Smooth muscle cell (in vitro differentiated cells): ENCODE measurements at regions not wholly inside any gene's neighbourhood (a gene's known extent, or its start where the extent isn't known, plus 50 kb on each side); places are given as distances from the start of the nearest gene placed in this dataset.

Experiments used
- DNase-seq: peaks from one replicate; lab custom pipeline; 2025; ENCODE audit not compliant: unreplicated experiment; lab: John Stamatoyannopoulos, UW
- H2AFZ ChIP-seq: fragments of 200-600 bp; sonication (generic); 2 replicates; pipeline ENCODE4 v1.6.0; 2016; ENCODE audit warnings: antibody characterized with exemption, low read depth, mild to moderate bottlenecking
- H3F3A ChIP-seq: fragments of 200-600 bp; sonication (generic); 2 replicates; pipeline ENCODE4 v1.6.0; 2017; ENCODE audit warnings: antibody characterized with exemption, low read depth
- H3K27ac ChIP-seq: fragments of 200-600 bp; sonication (generic); 2 replicates; pipeline ENCODE4 v1.5.1; 2016; ENCODE audit warnings: low read depth, mild to moderate bottlenecking
- H3K27me3 ChIP-seq: fragments of 200-600 bp; sonication (generic); 2 replicates; pipeline ENCODE4 v1.6.1; 2016; ENCODE audit warnings: low read depth, mild to moderate bottlenecking
- H3K36me3 ChIP-seq: fragments of 200-600 bp; sonication (generic); 2 replicates; pipeline ENCODE4 v1.5.1; 2016; ENCODE audit warnings: low read depth
- H3K4me1 ChIP-seq: fragments of 200-600 bp; sonication (generic); 2 replicates; pipeline ENCODE4 v1.5.1; 2016; ENCODE audit warnings: low read depth
- H3K4me2 ChIP-seq: fragments of 200-600 bp; sonication (generic); 2 replicates; pipeline ENCODE4 v1.6.0; 2016; ENCODE audit warnings: mild to moderate bottlenecking
- H3K4me3 ChIP-seq: fragments of 200-600 bp; sonication (generic); 2 replicates; pipeline ENCODE4 v1.5.1; 2016; ENCODE audit warnings: mild to moderate bottlenecking
- H3K79me2 ChIP-seq: fragments of 200-600 bp; sonication (generic); 2 replicates; pipeline ENCODE4 v1.6.0; 2016; ENCODE audit warnings: low read depth, mild to moderate bottlenecking
- H3K9ac ChIP-seq: fragments of 200-600 bp; sonication (generic); 2 replicates; pipeline ENCODE4 v1.6.0; 2016; ENCODE audit warnings: low read depth
- H3K9me3 ChIP-seq: fragments of 200-600 bp; sonication (generic); replicated peaks from 2 replicates; pipeline ENCODE4 v1.5.1; 2016; ENCODE audit warnings: low read depth
- H4K20me1 ChIP-seq: fragments of 200-600 bp; sonication (generic); 2 replicates; pipeline ENCODE4 v1.6.0; 2016; ENCODE audit warnings: low read depth
- CTCF ChIP-seq: fragments of 200-600 bp; sonication (generic); IDR thresholded peaks from 2 replicates; pipeline ENCODE4 v1.5.1; 2017; ENCODE audit warnings: borderline replicate concordance, mild to moderate bottlenecking, antibody characterized with exemption; ENCODE audit not compliant: insufficient read depth, poor library complexity, severe bottlenecking
- WGBS: methylation state at CpG from one replicate; pipeline ENCODE4 v1.1.7; 2016; ENCODE audit warnings: low lambda C conversion rate; 5-methylcytosine and 5-hydroxymethylcytosine counted together

GRCh38 chr3:99012051-99012450 lies 110.6 kb upstream of the DCBLD2 start:
- no peak for DNase-seq

GRCh38 chr3:99009851-99010250 lies 108.4 kb upstream of the DCBLD2 start:
- no peak overlapping the region for H3K9ac ChIP-seq
- H3K27me3 ChIP-seq: no peaks in the 10 kb centered on the region
- H3K36me3 ChIP-seq: no peaks in the 10 kb centered on the region
- no peak overlapping the region for H3K4me3 ChIP-seq
- no peak for TF ChIP-seq CTCF
- no peak overlapping the region for H3K4me2 ChIP-seq
- H3K79me2 ChIP-seq: no peaks in the 10 kb centered on the region
- no peak for DNase-seq
- no peaks in the 10 kb centered on the region for H4K20me1 ChIP-seq
- H2AFZ ChIP-seq: no peak overlapping the region
- no peaks in the 10 kb centered on the region for H3K4me1 ChIP-seq
- no peaks in the 10 kb centered on the region for H3F3A ChIP-seq
- no peaks in the 10 kb centered on the region for H3K9me3 ChIP-seq
- no peak overlapping the region for H3K27ac ChIP-seq

More at GRCh38 chr3:99012051-99012450, 110.6 kb upstream of the DCBLD2 start:
- 82% methylated on average over 3 of the region's 3 CpGs for WGBS
- H2AFZ ChIP-seq: no peak overlapping the region
- no peak for TF ChIP-seq CTCF
- H3F3A ChIP-seq: no peaks in the 10 kb centered on the region
- no peak overlapping the region for H3K4me3 ChIP-seq
- no peak overlapping the region for H3K9ac ChIP-seq
- no peaks in the 10 kb centered on the region for H3K36me3 ChIP-seq
- H4K20me1 ChIP-seq: no peaks in the 10 kb centered on the region
- no peaks in the 10 kb centered on the region for H3K79me2 ChIP-seq
- no peak overlapping the region for H3K27ac ChIP-seq
- H3K4me1 ChIP-seq: no peaks in the 10 kb centered on the region
- H3K9me3 ChIP-seq: no peaks in the 10 kb centered on the region
- H3K4me2 ChIP-seq: no peak overlapping the region
- no peaks in the 10 kb centered on the region for H3K27me3 ChIP-seq

- H3K79me2 ChIP-seq: no peaks in the 10 kb centered on the region
- no peak overlapping the region for H3K27ac ChIP-seq
- H3K4me1 ChIP-seq: no peaks in the 10 kb centered on the region
- no peak overlapping the region for H3K4me2 ChIP-seq
- H3K9me3 ChIP-seq: no peaks in the 10 kb centered on the region
- no peak for DNase-seq
- no peaks in the 10 kb centered on the region for H4K20me1 ChIP-seq
- no peaks in the 10 kb centered on the region for H3F3A ChIP-seq
- H3K36me3 ChIP-seq: no peaks in the 10 kb centered on the region
- H2AFZ ChIP-seq: no peak overlapping the region
- no peaks in the 10 kb centered on the region for H3K27me3 ChIP-seq
- H3K9ac ChIP-seq: no peak overlapping the region
- no peak overlapping the region for H3K4me3 ChIP-seq
- TF ChIP-seq CTCF: no peak
Measured at GRCh38 chr3:99006686-99007085, 105.2 kb upstream of the DCBLD2 start.

GRCh38 chr3:98999675-99000074 lies 98.2 kb upstream of the DCBLD2 start:
- H3F3A ChIP-seq: no peaks in the 10 kb centered on the region
- no peak overlapping the region for H3K27ac ChIP-seq
- no peaks in the 10 kb centered on the region for H3K9me3 ChIP-seq
- no peak overlapping the region for H3K4me3 ChIP-seq
- peaks cover 10% of the 10 kb centered on the region for H3K27me3 ChIP-seq
- H2AFZ ChIP-seq: no peak overlapping the region
- no peak overlapping the region for H3K9ac ChIP-seq
- H3K79me2 ChIP-seq: no peaks in the 10 kb centered on the region
- no peaks in the 10 kb centered on the region for H3K36me3 ChIP-seq
- no peaks in the 10 kb centered on the region for H4K20me1 ChIP-seq
- no peaks in the 10 kb centered on the region for H3K4me1 ChIP-seq
- no peak overlapping the region for H3K4me2 ChIP-seq
- no peak for TF ChIP-seq CTCF
- DNase-seq: no peak
